NCI-H128 (cell line): ENCODE measurements at regions not wholly inside any gene's neighbourhood (a gene's known extent, or its start where the extent isn't known, plus 50 kb on each side); places are given as distances from the start of the nearest gene placed in this dataset.
"Not testable (repeated sequence)": the region's sequence is repeated elsewhere in the genome, so short reads cannot be mapped to it uniquely, and the experiment has no call there.

Source experiments
- DNase-seq: peaks from one replicate; lab custom pipeline; 2025; ENCODE audit not compliant: unreplicated experiment; lab: John Stamatoyannopoulos, UW

GRCh38 chr7:26060733-26061677 lies 91.0 kb upstream of the NFE2L3 start:
- DNase-seq: peak; percentile 87

- DNase-seq: peak; percentile 83
Observed at GRCh38 chr7:26061678-26062603, 90.1 kb upstream of the NFE2L3 start.

GRCh38 chr7:26065652-26066051 lies 86.3 kb upstream of the NFE2L3 start:
- no peak for DNase-seq

- no peak for DNase-seq
Observed at GRCh38 chr7:26066736-26067135, 85.3 kb upstream of the NFE2L3 start.

GRCh38 chr7:26070290-26070689 lies 81.7 kb upstream of the NFE2L3 start:
- DNase-seq: no peak

GRCh38 chr7:26071622-26072456 lies 80.2 kb upstream of the NFE2L3 start:
- DNase-seq: no peak

GRCh38 chr7:26073041-26073440 lies 79.0 kb upstream of the NFE2L3 start:
- no peak for DNase-seq

GRCh38 chr7:26074919-26075318 lies 77.1 kb upstream of the NFE2L3 start:
- no peak for DNase-seq

- DNase-seq: no peak
Observed at GRCh38 chr7:26076691-26077090, 75.3 kb upstream of the NFE2L3 start.

- peak; percentile 69 for DNase-seq
Observed at GRCh38 chr7:26078437-26079336, 73.3 kb upstream of the NFE2L3 start.

- no peak for DNase-seq
Observed at GRCh38 chr7:26081638-26082037, 70.4 kb upstream of the NFE2L3 start.

- no peak for DNase-seq
Observed at GRCh38 chr7:26083113-26083512, 68.9 kb upstream of the NFE2L3 start.

- no peak for DNase-seq
Observed at GRCh38 chr7:26084418-26084817, 67.6 kb upstream of the NFE2L3 start.

- DNase-seq: no peak
Observed at GRCh38 chr7:26085771-26086170, 66.2 kb upstream of the NFE2L3 start.

GRCh38 chr7:26087321-26088091 lies 64.5 kb upstream of the NFE2L3 start:
- DNase-seq: no peak

- not testable (repeated sequence) for DNase-seq
Observed at GRCh38 chr7:26089469-26089868, 62.5 kb upstream of the NFE2L3 start.

- DNase-seq: no peak
Observed at GRCh38 chr7:26090927-26091519, 61.0 kb upstream of the NFE2L3 start.

GRCh38 chr7:26091933-26092332 lies 60.1 kb upstream of the NFE2L3 start:
- DNase-seq: no peak

GRCh38 chr7:26093023-26093422 lies 59.0 kb upstream of the NFE2L3 start:
- DNase-seq: no peak
